ENCODE measurements at regions not wholly inside any gene's neighbourhood (a gene's known extent, or its start where the extent isn't known, plus 50 kb on each side); places are given as distances from the start of the nearest gene placed in this dataset.

DNA sequence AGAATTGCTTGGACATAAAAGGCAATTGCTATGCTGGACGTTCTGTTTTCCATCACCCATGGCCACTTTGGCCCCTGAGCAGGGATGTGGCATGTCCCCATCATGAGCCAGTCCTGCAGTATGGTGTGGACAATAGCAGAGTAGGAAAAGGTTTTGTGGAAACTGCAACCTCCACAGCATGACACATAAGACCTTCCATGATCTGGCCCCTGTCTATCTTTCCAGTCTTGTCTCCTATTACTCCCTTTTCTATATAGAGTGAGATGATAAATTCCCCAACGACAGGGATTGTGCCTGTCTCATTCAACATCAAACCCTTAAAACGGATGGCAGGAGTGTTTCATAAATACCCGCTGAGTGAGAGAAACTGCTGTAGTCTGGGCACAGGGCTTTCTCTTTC is 174.7 kb upstream of the PTCH1 start:
- BruUV-seq (replicated peaks): no TSS peak
- 39% methylated on average over 4 of the region's 4 CpGs for WGBS (ENCODE audit: insufficient coverage, insufficient replicate concordance, low lambda C conversion rate, missing lambda C conversion rate)
- POLR2A ChIA-PET: no interaction called here
- FAIRE-seq (no peak), DNase-seq (ENCODE audit: low read depth, low spot score) (no peak), ATAC-seq (no peak)
- no peaks in the 10 kb centered on the region for H3K27me3 ChIP-seq (replicated peaks in 1 of 2; ENCODE audit: control insufficient read depth in 2 of 2, insufficient read depth in 2 of 2, low read length in 1 of 2)
- H3K9me3 ChIP-seq (replicated peaks; ENCODE audit: control insufficient read depth, insufficient read depth, low read length): no peaks in the 10 kb centered on the region; the same call in 2 of the 3 replicates
- SMC1A ChIA-PET (ENCODE audit: uncharacterized antibody, unreplicated experiment): no interaction called here
- no peaks in the 10 kb centered on the region for H4K20me1 ChIP-seq (ENCODE audit: control insufficient read depth, insufficient read depth)
- no peaks in the 10 kb centered on the region for H3K79me2 ChIP-seq (ENCODE audit: control insufficient read depth, insufficient read depth, low read length)
- H3K4me2 ChIP-seq (ENCODE audit: control insufficient read depth, insufficient read depth): no peak overlapping the region
- no peak overlapping the region for H2AFZ ChIP-seq (ENCODE audit: control insufficient read depth, low read depth, low read length)
- no peaks in the 10 kb centered on the region for H3K36me3 ChIP-seq (ENCODE audit: control insufficient read depth in 2 of 2, insufficient read depth in 2 of 2, low read length in 1 of 2)
- H3K9ac ChIP-seq (ENCODE audit: control insufficient read depth, insufficient read depth, low read length): no peak overlapping the region
- CTCF ChIA-PET: no interaction called here
- no peak overlapping the region for H3K4me3 ChIP-seq
- H3K27ac ChIP-seq (ENCODE audit: control insufficient read depth, insufficient read depth): no peak overlapping the region
- RAD21 ChIA-PET (ENCODE audit: unreplicated experiment): no interaction called here
- in situ Hi-C loops (cut with MboI): no loop called here
- intact Hi-C loops (cut with micrococcal nuclease; ENCODE audit: unreplicated experiment): no loop called here
- no peaks in the 10 kb centered on the region for H3K4me1 ChIP-seq (ENCODE audit: control insufficient read depth, insufficient read depth, low read length)
- TF ChIP-seq TCF3 (IDR thresholded peaks at IDR 0.05; ENCODE audit: borderline replicate concordance, insufficient read depth, low read depth, low read length) (no peak), ATF3 (IDR thresholded peaks at IDR 0.05; ENCODE audit: borderline replicate concordance, extremely low read depth, low read depth, low read length) (no peak), MTA3 (IDR thresholded peaks at IDR 0.05; ENCODE audit: borderline replicate concordance, low read length) (no peak), SRF (IDR thresholded peaks at IDR 0.05; ENCODE audit: low read depth in 2 of 2, low read length in 2 of 2) (no peak), BCL11A (IDR thresholded peaks at IDR 0.05; ENCODE audit: low read depth, low read length) (no peak), HCFC1 (IDR thresholded peaks at IDR 0.05; ENCODE audit: low read length) (no peak), JUNB (IDR thresholded peaks at IDR 0.05) (no peak), EGR1 (IDR thresholded peaks at IDR 0.05; ENCODE audit: borderline replicate concordance in 1 of 2, low read depth in 2 of 2, low read length in 2 of 2) (no peak), ZZZ3 (IDR thresholded peaks at IDR 0.05; ENCODE audit: control insufficient read depth, insufficient read length, low read depth) (no peak), POLR2AphosphoS5 (IDR thresholded peaks at IDR 0.05; ENCODE audit: low read length) (no peak), YY1 (IDR thresholded peaks at IDR 0.05; ENCODE audit: low read depth, low read length) (no peak), POLR2A (IDR thresholded peaks at IDR 0.05; ENCODE audit: low read depth, low read length) (no peak), E2F8 (IDR thresholded peaks at IDR 0.05; ENCODE audit: low read depth, partially characterized antibody) (no peak), KAT2A (conservative IDR thresholded peaks at IDR 0.05; ENCODE audit: control insufficient read depth, low read depth, low read length) (no peak), YBX1 (IDR thresholded peaks at IDR 0.05) (no peak), IKZF2 (IDR thresholded peaks at IDR 0.05) (no peak)
- TF ChIP-seq, protein P1, sequence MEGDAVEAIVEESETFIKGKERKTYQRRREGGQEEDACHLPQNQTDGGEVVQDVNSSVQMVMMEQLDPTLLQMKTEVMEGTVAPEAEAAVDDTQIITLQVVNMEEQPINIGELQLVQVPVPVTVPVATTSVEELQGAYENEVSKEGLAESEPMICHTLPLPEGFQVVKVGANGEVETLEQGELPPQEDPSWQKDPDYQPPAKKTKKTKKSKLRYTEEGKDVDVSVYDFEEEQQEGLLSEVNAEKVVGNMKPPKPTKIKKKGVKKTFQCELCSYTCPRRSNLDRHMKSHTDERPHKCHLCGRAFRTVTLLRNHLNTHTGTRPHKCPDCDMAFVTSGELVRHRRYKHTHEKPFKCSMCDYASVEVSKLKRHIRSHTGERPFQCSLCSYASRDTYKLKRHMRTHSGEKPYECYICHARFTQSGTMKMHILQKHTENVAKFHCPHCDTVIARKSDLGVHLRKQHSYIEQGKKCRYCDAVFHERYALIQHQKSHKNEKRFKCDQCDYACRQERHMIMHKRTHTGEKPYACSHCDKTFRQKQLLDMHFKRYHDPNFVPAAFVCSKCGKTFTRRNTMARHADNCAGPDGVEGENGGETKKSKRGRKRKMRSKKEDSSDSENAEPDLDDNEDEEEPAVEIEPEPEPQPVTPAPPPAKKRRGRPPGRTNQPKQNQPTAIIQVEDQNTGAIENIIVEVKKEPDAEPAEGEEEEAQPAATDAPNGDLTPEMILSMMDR (IDR thresholded peaks at IDR 0.05 in 2 of 3, conservative IDR thresholded peaks at IDR 0.05 in 1 of 3; ENCODE audit: control insufficient read depth in 2 of 3, extremely low read depth in 1 of 3, insufficient read depth in 1 of 3, low read depth in 3 of 3, low read length in 3 of 3): no peak
- TF ChIP-seq, protein P2, sequence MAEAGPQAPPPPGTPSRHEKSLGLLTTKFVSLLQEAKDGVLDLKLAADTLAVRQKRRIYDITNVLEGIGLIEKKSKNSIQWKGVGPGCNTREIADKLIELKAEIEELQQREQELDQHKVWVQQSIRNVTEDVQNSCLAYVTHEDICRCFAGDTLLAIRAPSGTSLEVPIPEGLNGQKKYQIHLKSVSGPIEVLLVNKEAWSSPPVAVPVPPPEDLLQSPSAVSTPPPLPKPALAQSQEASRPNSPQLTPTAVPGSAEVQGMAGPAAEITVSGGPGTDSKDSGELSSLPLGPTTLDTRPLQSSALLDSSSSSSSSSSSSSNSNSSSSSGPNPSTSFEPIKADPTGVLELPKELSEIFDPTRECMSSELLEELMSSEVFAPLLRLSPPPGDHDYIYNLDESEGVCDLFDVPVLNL (IDR thresholded peaks at IDR 0.05; ENCODE audit: low read depth, low read length): no peak
- TF ChIP-seq, protein P3, sequence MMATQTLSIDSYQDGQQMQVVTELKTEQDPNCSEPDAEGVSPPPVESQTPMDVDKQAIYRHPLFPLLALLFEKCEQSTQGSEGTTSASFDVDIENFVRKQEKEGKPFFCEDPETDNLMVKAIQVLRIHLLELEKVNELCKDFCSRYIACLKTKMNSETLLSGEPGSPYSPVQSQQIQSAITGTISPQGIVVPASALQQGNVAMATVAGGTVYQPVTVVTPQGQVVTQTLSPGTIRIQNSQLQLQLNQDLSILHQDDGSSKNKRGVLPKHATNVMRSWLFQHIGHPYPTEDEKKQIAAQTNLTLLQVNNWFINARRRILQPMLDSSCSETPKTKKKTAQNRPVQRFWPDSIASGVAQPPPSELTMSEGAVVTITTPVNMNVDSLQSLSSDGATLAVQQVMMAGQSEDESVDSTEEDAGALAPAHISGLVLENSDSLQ (IDR thresholded peaks at IDR 0.05): no peak
